ENCODE measurements at regions not wholly inside any gene's neighbourhood (a gene's known extent, or its start where the extent isn't known, plus 50 kb on each side); places are given as distances from the start of the nearest gene placed in this dataset.

DNA sequence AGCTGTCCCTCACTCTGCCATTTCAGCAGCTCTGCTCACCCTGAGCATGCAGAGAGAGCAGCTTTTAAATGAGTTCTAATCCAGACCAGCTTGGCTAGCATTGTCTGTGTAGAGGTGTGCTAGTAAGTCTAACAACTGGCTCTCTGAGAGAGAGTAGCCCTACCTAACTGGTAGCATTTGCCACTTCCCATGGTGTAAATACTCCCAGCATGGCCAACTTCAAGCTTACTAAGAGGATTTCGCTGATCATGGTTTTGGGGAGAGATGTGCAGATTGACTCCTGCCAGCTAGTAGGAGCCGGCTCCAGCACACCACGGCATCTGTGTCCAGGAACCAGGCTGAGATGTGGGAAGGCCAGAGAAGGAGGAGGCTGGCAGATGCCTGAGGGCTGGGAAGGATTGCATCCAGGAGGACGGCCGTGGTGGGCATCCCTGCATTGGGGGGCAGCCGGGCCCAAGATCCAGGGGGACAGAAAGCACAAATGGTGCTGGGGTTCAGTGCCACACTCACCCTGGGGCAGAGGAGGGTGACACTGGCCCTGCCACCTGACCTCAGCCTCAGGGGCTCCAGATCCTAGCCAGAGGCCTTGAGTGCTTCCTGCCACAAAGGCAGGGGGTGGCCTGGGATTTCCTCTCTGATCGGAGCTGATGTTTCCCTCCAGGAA lies 394.9 kb upstream of the TNRC6C start:
- no TSS peak for BruUV-seq (replicated peaks)

DNA sequence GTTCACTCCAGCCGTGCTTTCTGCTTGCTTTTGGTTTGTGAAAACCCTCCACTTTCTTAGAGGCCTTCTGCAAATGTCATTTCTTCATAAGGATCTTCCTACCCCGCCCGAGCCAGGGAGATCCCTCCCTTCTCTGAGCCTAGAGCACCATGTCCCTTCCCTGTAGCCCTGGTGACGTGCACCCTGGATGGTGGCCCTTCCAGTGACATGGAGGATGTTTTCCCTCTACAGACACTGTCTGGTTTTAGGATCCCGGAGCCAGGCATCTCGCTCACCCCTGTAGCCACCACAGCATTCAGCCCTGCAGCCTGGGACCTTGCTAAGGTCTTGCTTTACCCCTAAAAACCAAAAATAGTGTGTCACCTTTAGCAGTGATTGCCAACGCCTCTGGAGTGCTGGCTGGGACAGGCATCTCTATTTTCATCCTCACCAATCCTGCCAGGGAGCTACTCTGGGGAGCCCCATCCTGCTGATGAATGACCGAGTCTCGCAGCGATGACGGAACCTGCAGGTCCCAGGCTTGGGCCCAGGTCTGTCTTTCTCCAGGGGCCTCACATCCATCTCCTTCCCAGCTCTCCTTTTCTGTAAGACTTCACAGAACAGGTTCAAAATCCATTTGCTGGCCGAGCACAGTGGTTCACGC lies 394.1 kb upstream of the TNRC6C start:
- no peak for TF ChIP-seq EZH2phosphoT487 (IDR thresholded peaks at IDR 0.05; ENCODE audit: borderline replicate concordance, low read length)
- TF ChIP-seq, protein P1, sequence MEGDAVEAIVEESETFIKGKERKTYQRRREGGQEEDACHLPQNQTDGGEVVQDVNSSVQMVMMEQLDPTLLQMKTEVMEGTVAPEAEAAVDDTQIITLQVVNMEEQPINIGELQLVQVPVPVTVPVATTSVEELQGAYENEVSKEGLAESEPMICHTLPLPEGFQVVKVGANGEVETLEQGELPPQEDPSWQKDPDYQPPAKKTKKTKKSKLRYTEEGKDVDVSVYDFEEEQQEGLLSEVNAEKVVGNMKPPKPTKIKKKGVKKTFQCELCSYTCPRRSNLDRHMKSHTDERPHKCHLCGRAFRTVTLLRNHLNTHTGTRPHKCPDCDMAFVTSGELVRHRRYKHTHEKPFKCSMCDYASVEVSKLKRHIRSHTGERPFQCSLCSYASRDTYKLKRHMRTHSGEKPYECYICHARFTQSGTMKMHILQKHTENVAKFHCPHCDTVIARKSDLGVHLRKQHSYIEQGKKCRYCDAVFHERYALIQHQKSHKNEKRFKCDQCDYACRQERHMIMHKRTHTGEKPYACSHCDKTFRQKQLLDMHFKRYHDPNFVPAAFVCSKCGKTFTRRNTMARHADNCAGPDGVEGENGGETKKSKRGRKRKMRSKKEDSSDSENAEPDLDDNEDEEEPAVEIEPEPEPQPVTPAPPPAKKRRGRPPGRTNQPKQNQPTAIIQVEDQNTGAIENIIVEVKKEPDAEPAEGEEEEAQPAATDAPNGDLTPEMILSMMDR (conservative IDR thresholded peaks at IDR 0.05; ENCODE audit: low read depth, low read length) = no peak
- TF ChIP-seq EZH2 (IDR thresholded peaks at IDR 0.05; ENCODE audit: low read length, unreplicated experiment) = no peak
- BruUV-seq (replicated peaks) = no TSS peak
- ATAC-seq = no peak
- no peak for DNase-seq
- no peaks in the 10 kb centered on the region for H3K79me2 ChIP-seq (ENCODE audit: low read length)
- no peak overlapping the region for H3K4me2 ChIP-seq (ENCODE audit: low read length)
- intact Hi-C loops (cut with micrococcal nuclease) = no loop called here
- no peak overlapping the region for H3K9ac ChIP-seq (ENCODE audit: low read length)
- ChIA-PET CTCF (no interaction called here), POLR2A (ENCODE audit: unreplicated experiment) (no interaction called here)
- no peak overlapping the region for H3K27ac ChIP-seq (ENCODE audit: low read length)
- no peak overlapping the region for H3K4me3 ChIP-seq (ENCODE audit: low read length)
- no peaks in the 10 kb centered on the region for H3K9me3 ChIP-seq (ENCODE audit: low read length)
- H3K9me2 ChIP-seq (replicated peaks; ENCODE audit: low read length) = no peaks in the 10 kb centered on the region
- no peaks in the 10 kb centered on the region for H4K20me1 ChIP-seq (ENCODE audit: low read length)
- H3K27me3 ChIP-seq (ENCODE audit: low read length) = peaks cover 65% of the 10 kb centered on the region
- no peaks in the 10 kb centered on the region for H3K4me1 ChIP-seq (ENCODE audit: insufficient read depth, low read length)
- H3F3A ChIP-seq (ENCODE audit: low read length, unreplicated experiment) = no peaks in the 10 kb centered on the region
- H2AFZ ChIP-seq (ENCODE audit: low read length) = no peak overlapping the region
- no peaks in the 10 kb centered on the region for H3K36me3 ChIP-seq (ENCODE audit: low read depth, low read length)

More for the DNA sequence above, 394.9 kb upstream of the TNRC6C start:
- H3K9me2 ChIP-seq (replicated peaks; ENCODE audit: low read length) = no peaks in the 10 kb centered on the region
- H4K20me1 ChIP-seq (ENCODE audit: low read length) = no peaks in the 10 kb centered on the region
- intact Hi-C loops (cut with micrococcal nuclease) = no loop called here
- CTCF ChIA-PET = no interaction called here
- H3K79me2 ChIP-seq (ENCODE audit: low read length) = no peaks in the 10 kb centered on the region
- H3K4me1 ChIP-seq (ENCODE audit: insufficient read depth, low read length) = no peaks in the 10 kb centered on the region
- no peak overlapping the region for H3K27ac ChIP-seq (ENCODE audit: low read length)
- POLR2A ChIA-PET (ENCODE audit: unreplicated experiment) = no interaction called here
- H3K9me3 ChIP-seq (ENCODE audit: low read length) = no peaks in the 10 kb centered on the region
- DNase-seq (no peak), ATAC-seq (no peak)
- H3K4me3 ChIP-seq (ENCODE audit: low read length) = no peak overlapping the region
- no peaks in the 10 kb centered on the region for H3F3A ChIP-seq (ENCODE audit: low read length, unreplicated experiment)
- TF ChIP-seq EZH2 (IDR thresholded peaks at IDR 0.05; ENCODE audit: low read length, unreplicated experiment) = no peak
- TF ChIP-seq, protein P1 (conservative IDR thresholded peaks at IDR 0.05; ENCODE audit: low read depth, low read length) = no peak
- TF ChIP-seq EZH2phosphoT487 (IDR thresholded peaks at IDR 0.05; ENCODE audit: borderline replicate concordance, low read length) = no peak
- H3K9ac ChIP-seq (ENCODE audit: low read length) = no peak overlapping the region
- H3K27me3 ChIP-seq (ENCODE audit: low read length) = peaks cover 71% of the 10 kb centered on the region
- H2AFZ ChIP-seq (ENCODE audit: low read length) = no peak overlapping the region
- H3K36me3 ChIP-seq (ENCODE audit: low read depth, low read length) = no peaks in the 10 kb centered on the region
- H3K4me2 ChIP-seq (ENCODE audit: low read length) = no peak overlapping the region

DNA sequence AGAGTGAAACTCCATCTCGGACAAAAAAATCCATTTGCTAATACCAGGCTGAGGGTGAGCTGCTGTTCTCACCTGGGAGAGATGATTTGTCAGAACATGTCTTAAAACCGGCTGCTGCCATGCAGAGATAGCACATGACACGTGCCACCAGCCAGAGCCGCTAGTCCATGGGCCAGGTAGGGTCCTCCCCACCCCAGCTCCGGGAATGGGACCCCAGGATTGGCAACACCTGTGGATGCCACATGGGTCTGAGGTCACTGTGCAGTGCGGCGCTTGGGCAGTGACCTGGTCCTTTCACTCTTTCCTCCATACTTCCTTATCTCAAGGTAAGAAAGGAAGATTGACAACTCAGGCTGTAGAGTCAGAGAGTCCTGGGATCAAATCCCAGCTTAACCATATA lies 393.3 kb upstream of the TNRC6C start:
- intact Hi-C loops (cut with micrococcal nuclease) = no loop called here
- H3K9ac ChIP-seq (ENCODE audit: low read length) = no peak overlapping the region

More for the DNA sequence above, 393.3 kb upstream of the TNRC6C start:
- Histone ChIP-seq H3K4me3 (ENCODE audit: low read length) (no peak overlapping the region), H3K27ac (ENCODE audit: low read length) (no peak overlapping the region), H3K9me2 (replicated peaks; ENCODE audit: low read length) (no peaks in the 10 kb centered on the region), H3F3A (ENCODE audit: low read length, unreplicated experiment) (no peaks in the 10 kb centered on the region), H3K79me2 (ENCODE audit: low read length) (no peaks in the 10 kb centered on the region), H3K36me3 (ENCODE audit: low read depth, low read length) (no peaks in the 10 kb centered on the region), H3K4me2 (ENCODE audit: low read length) (no peak overlapping the region), H3K27me3 (ENCODE audit: low read length) (peaks cover 57% of the 10 kb centered on the region), H4K20me1 (ENCODE audit: low read length) (no peaks in the 10 kb centered on the region), H2AFZ (ENCODE audit: low read length) (no peak overlapping the region), H3K4me1 (ENCODE audit: insufficient read depth, low read length) (no peaks in the 10 kb centered on the region), H3K9me3 (ENCODE audit: low read length) (no peaks in the 10 kb centered on the region)
- ChIA-PET CTCF (no interaction called here), POLR2A (ENCODE audit: unreplicated experiment) (no interaction called here)
- BruUV-seq (replicated peaks) = no TSS peak
- TF ChIP-seq EZH2 (IDR thresholded peaks at IDR 0.05; ENCODE audit: low read length, unreplicated experiment) (no peak), EZH2phosphoT487 (IDR thresholded peaks at IDR 0.05; ENCODE audit: borderline replicate concordance, low read length) (no peak)
- TF ChIP-seq, protein P1 (conservative IDR thresholded peaks at IDR 0.05; ENCODE audit: low read depth, low read length) = no peak
- no peak for DNase-seq
- ATAC-seq = no peak

All from PC-3 (cell line).